NCI-H2227 (cell line): ENCODE measurements at regions not wholly inside any gene's neighbourhood (a gene's known extent, or its start where the extent isn't known, plus 50 kb on each side); places are given as distances from the start of the nearest gene placed in this dataset.

ENCODE experiments used
- DNase-seq: peaks from one replicate; lab custom pipeline; 2025; ENCODE audit not compliant: unreplicated experiment; lab: John Stamatoyannopoulos, UW

DNA sequence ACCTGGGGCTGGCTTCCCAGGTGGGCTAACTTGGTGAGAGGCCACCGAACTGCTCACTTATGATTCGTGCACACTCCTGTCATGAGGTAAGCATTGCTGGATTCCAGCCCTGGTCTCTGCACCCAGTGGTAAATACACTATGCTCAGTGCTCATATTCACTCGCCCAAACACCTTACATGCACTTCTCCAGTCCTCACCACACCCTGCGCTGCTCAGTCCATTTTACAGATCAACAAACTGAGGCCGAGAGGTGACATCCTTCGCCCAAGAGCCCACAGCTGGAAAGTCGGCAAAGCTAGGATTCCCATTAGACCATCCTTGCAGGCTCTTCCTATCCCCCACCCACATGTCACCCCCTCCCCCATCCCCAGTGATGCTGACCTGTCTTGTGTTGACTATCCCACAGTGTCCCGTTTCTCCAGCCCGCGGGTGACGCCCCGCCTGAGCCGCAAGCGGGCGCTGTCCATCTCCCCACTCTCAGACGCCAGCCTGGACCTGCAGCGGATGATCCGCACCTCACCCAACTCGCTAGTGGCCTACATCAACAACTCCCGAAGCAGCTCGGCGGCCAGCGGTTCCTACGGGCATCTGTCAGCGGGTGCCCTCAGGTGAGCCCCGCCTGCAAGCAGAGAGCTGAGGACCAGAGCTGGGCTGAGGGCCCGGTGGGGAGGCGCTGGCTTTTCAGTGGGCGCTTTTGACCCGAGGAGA lies 232.8 kb downstream of the GLI2 start:
- no peak for DNase-seq

- no peak for DNase-seq
These were observed 234.1 kb downstream of the GLI2 start for GRCh38 chr2:120969613-120970355.

DNA sequence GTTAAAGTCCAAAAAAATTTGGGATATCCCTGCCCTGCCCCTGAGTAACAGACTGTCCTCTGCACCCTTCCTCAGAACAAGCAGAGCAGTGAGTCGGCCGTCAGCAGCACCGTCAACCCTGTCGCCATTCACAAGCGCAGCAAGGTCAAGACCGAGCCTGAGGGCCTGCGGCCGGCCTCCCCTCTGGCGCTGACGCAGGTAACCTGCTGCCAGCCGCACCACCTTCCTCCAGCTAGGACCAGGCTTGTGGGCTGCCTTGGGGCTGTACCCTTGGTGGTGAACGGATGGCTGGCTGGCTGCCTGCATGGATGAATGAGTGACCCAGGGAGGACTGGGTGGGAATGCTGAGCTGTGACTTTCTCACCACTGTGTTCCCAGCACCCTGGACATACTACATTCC lies 236.2 kb downstream of the GLI2 start:
- no peak for DNase-seq

GRCh38 chr2:120972286-120972685 lies 236.6 kb downstream of the GLI2 start:
- DNase-seq = no peak

GRCh38 chr2:120973196-120973595 lies 237.5 kb downstream of the GLI2 start:
- no peak for DNase-seq

- DNase-seq = no peak
These were observed 239.3 kb downstream of the GLI2 start for GRCh38 chr2:120974950-120975349.

DNA sequence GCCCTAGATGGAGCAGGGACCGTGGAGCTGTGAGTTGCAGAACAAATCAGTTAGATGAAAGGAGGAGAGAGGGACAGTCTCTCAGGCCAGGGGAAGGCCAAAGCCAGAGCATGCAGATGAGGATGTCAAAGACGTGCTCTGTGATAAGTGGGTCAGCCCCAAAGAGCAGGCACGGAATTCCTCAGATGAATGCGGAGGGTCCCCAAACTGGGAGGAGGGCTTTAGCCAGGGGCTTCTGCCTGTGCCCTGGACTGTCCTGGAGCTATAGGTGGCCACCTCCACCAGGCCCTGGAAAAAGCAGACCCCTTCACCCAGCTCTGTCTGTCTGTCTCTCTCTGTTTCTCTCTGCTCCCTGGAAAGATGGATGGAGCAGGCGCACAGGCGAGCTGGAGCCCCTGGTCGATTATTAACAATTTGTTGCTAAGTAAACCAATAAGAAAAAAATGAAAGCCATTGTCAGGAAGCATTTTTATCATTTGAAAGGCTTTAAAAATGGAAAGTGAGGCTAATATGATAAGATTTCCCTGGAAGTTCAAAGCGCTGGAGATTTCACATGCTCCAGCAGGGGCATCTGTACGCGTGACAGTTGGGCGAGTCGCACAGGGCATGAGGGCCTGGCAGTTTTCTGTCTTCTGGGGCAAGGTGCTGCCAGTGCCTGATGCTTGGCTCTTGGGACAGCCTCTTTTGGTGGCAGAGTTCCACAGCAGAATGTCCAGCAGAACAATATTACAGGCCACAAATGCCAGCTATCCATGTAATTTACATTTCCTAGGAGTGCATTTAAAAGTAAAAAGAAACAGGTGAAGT lies 241.0 kb downstream of the GLI2 start:
- DNase-seq = no peak

DNA sequence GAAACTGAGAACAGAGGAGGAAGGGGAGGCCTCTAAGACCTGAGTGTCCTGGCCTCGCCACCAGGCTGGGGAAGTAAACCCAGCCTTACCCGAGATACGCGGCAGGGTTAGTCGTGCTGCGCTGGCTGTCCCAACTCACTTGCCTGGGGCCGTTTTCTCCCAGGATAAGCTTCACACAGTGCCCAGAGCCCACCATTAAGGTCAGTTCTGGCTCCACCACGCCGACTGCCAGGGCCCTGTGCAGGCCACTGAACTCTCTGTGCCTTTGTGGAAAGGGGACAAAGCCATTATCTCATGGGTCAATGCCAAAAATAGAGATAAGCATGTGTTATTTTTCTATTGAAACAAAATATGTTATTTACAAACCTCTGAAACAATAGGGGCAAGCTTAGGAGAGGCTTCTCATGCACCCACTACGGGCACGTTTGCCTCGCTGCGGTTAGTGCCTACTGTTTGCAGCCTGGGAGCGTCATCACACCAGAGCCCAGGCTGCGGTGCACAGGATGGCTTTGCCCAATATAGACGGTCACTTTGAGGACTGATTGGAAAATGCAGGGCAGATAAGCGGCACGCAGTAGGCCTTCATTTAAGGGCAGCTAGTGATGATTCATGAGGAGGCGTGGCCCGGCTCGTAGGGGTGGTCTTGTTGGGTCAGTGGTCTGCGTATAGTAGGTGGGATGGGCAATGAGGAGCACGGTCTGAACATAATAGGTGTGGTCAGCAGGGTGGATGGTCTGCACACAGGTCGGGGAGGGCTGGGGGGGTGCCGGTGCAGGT lies 242.1 kb downstream of the GLI2 start:
- DNase-seq = no peak

DNA sequence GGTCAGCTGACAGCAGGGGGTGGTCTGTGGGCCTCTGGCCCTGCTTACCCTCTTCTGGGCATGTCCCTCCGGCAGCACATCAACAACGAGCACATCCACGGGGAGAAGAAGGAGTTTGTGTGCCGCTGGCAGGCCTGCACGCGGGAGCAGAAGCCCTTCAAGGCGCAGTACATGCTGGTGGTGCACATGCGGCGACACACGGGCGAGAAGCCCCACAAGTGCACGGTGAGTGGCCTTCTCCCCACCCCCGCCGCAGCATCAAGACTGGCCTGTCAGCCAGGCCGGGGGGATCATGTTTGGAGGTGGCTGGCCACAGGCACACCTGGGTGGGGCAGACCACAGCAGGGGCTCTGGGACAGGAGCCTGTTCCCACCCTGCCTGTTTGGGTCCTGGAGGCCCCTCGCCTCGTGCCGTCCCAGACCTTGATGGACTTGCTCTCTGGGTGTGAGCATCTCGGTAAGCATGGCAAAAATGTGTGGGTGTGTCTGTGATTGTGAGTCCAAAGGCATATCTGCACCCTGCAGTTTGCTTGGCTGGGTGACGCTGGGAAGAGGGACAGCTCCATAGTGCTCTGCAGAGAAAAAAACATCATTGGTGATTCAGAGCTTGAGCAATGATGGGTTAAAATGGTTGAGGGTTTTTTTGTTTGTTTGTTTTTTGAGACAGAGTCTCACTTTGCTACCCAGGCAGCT lies 242.8 kb downstream of the GLI2 start:
- no peak for DNase-seq

- no peak for DNase-seq
These were observed 243.7 kb downstream of the GLI2 start for GRCh38 chr2:120979398-120979797.

GRCh38 chr2:120979921-120980320 lies 244.3 kb downstream of the GLI2 start:
- DNase-seq = no peak

GRCh38 chr2:120981443-120981842 lies 245.8 kb downstream of the GLI2 start:
- no peak for DNase-seq

GRCh38 chr2:120982598-120982997 lies 246.9 kb downstream of the GLI2 start:
- DNase-seq = no peak

DNA sequence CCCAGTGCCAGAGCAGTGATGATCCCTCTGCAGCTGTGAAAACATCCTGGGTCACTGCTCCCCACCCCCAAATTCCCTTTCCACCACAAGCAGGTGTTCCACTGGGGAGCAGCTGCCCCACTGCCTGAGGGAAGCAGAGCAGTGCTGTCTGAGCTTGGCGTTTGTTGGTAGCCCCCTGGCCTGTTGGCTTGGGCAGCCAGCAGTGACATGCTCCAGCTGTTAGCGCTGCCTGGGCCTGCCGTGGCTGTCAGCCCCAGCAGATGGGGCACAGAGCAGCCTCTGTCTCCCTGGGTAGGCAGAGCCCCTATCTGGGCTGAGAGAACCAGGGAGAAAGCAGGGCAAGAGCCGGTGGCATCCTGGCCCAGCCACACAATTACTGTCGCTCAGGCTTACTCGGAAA lies 247.7 kb downstream of the GLI2 start:
- no peak for DNase-seq

- DNase-seq = no peak
These were observed 248.4 kb downstream of the GLI2 start for GRCh38 chr2:120984046-120984445.

DNA sequence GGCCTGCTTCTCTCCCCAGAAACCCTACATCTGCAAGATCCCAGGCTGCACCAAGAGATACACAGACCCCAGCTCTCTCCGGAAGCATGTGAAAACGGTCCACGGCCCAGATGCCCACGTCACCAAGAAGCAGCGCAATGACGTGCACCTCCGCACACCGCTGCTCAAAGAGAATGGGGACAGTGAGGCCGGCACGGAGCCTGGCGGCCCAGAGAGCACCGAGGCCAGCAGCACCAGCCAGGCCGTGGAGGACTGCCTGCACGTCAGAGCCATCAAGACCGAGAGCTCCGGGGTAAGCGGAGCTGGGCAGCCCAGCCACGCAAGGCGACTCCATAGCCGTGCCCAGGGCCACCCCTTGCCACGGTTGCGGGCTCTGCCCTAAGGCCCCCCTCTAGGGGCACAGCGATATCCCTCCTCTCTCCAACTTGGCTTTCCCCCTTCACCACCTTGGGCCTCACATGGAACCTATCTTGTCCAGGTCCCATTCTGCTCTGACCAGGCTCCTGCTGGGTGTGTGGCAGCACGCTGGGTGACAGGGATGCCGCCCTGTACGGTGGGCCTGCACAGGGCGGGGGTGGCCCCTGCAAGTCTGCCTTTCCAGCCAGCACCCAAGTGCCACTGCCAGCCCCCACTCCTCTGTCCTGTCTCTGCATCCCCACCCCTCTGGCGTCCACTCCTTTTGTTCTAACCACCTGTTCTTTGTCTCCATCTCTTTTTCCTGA lies 248.9 kb downstream of the GLI2 start:
- no peak for DNase-seq

- DNase-seq = no peak
These were observed 249.7 kb downstream of the GLI2 start for GRCh38 chr2:120985174-120985996.

- no peak for DNase-seq
These were observed 250.5 kb downstream of the GLI2 start for GRCh38 chr2:120985997-120986651.
